Activated naive CD8-positive, alpha-beta T cell treated with anti-CD3 and anti-CD28 coated beads, Interleukin-2, amount 50 U/mL, for 16 hours (primary cell): ENCODE measurements at regions not wholly inside any gene's neighbourhood (a gene's known extent, or its start where the extent isn't known, plus 50 kb on each side); places are given as distances from the start of the nearest gene placed in this dataset.
"Not testable (repeated sequence)": the region's sequence is repeated elsewhere in the genome, so short reads cannot be mapped to it uniquely, and the experiment has no call there.

Experiments used
- DNase-seq: peaks from one replicate; pipeline ENCODE4 v3.0.0-alpha.2; 2020; ENCODE audit warnings: low read depth, low spot score

- not testable (repeated sequence) for DNase-seq
These were observed 941.9 kb upstream of the ADAMTS5 start for GRCh38 chr21:27908816-27909215.

DNA sequence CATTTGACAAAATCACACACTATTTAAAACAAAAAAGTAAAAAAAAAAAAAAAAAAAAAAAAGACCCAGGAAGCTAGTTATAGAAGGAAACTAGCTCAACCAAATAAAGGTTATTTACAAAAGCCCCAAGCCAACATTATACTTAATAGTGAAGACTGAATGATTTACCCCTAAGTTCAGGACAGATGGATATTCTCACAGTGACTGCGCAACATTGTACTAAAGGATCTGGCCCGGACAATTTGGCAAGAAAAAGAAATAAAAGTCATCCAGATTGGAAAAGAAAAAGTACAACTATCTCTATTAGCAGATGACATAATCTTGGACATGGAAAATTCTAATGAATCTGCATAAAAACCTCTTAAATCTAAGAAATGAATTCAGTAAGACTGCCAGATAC, 936.0 kb upstream of the ADAMTS5 start:
- DNase-seq: not testable (repeated sequence)

DNA sequence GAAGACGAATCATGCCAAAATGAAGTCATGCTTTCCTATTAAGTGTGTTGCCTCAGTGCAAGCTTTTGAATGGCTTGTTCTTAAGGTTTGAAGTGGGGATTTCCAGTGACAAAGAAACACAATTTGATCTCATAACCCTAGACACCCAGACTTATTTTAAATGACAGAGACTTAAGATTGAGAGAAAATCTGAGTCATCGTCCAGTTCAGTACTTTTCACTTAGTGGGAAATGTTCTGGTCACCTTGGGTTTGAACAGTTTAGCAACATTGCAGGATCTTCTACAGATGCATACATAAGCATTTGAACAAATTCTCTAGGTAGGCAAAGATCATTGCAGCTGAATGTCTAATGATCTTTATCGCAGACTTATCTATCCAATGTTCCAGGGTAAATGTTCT, 926.7 kb upstream of the ADAMTS5 start:
- DNase-seq: not testable (repeated sequence)

DNA sequence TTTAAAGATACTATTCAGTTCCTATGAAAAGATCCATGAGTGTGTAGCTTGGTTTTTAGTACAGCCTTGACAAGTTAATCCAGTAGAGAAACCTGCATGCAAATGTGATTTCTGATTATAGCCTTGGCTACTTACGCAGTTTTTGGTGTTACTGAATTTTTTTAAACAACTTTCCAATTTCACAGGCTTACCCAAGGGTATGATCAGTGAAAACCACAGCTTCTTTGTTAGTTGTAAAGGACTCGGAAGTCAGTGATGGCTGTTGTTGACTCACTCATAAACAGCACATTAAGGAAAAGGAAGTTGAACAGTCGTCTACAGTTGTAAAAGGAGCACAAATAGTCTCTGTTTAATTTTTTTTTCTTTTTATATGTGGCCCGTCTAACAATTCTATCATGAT, 924.6 kb upstream of the ADAMTS5 start:
- DNase-seq: not testable (repeated sequence)

- DNase-seq: not testable (repeated sequence)
These were observed 921.0 kb upstream of the ADAMTS5 start for GRCh38 chr21:27887808-27888455.

- no peak for DNase-seq
These were observed 918.4 kb upstream of the ADAMTS5 start for GRCh38 chr21:27885296-27885711.

DNA sequence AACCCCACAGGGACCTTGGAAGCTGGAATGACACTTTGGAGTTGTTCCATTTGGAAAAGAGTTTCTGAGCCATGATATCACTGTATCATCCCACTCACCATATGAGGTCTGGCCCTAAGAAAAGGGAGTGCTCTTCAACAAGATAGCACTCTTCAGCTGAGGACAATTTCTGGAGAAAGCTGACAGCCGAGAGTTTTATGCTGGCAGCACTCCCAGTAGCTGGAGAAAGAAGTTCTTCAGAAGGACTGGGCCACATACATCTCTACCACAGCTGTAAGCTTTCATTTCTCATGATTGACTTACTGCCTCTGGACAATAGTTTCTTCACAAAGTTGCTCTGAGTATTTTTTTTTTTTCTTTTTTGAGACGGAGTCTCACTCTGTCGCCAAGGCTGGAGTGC, 914.4 kb upstream of the ADAMTS5 start:
- DNase-seq: not testable (repeated sequence)

DNA sequence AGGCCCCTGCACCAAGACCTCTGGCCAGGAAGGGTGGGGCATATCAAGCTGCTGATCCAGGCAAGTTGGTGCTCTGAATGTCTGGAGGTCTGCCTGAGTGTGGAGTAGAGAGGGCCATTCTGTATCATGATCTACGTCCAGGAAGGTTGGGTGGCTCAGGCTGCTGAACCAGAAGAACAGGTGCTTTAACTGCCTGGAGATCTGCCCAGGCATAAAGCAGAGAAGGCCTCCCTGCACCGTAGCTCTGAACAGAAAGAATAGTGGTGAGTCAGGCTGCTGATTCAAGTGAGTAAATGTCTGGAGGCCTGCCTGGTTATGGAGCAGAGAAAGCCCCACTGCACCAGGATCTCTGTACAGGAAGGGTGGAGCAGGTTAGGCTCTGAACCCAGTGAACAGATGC, 905.5 kb upstream of the ADAMTS5 start:
- not testable (repeated sequence) for DNase-seq

DNA sequence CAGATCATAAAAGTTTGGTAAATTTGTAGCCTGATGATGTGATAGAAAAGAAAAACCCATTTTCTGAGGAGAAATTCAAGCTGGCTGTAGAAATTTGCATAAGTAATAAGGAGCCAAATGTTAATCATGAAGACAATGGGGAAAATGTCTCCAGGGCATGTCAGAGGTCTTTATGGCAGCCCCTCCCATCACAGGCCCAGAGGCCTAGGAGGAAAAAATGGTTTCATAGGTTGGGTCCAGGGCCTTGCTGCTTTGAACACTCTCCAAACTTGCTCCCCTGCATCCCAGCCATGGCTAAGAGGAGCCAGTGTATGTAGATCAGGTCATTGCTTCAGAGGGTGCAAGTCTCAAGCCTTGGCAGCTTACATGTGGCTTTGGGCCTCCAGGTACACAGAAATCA, 903.9 kb upstream of the ADAMTS5 start:
- not testable (repeated sequence) for DNase-seq

GRCh38 chr21:27860314-27860955, 893.5 kb upstream of the ADAMTS5 start:
- not testable (repeated sequence) for DNase-seq

DNA sequence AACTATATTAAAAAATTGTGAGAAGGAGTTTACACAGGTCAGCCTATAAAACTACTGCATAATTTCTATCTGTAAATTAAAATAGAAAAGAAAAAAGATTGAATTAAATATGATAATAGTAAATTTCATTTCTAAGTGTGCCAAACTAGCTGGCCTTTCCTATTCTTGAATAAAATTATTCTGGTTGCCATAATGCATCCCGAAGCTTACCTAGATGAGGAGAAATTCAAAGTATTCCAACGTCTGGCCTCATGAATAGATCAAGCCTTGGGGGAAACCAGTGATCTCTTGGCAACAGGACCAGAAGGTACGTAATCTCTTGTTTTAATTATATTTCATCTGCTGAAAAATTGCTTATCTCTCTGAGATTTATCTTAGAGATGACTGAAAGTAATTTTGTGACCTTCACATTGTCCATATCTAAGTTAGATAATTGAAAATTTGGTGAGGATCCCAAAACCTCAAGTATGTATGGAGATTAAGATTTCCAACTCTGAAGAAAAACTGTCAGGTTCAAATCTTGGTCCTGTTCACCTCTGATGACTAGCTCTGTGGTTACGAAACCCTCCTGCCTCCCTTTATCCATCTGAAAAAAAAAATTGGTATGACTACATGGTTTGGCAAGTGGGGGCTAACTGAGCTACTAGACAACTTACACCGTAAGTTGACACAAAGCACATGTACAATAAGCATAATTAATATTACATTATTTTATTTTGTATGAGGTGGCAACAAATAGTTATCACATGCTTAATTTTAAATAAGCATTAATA, 891.4 kb upstream of the ADAMTS5 start:
- not testable (repeated sequence) for DNase-seq

DNA sequence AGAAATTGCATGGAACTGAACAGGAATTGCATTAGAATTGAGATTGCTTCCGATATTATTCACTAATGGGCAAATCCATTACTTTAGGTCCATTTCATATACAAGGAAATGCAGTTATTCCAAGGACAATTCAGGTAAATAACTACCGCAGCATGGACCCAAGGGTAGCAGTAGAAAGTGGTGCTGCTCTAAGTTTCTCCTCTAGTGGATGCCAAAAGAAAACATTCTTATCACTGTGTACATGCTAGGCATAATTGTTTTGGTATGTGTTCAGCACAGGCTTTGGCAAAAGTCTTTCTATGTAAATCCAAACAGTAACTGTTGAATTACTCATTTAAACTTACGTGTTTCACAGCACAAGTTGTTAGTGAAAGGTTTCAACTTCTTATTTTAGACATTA, 890.1 kb upstream of the ADAMTS5 start:
- not testable (repeated sequence) for DNase-seq

- no peak for DNase-seq
These were observed 874.3 kb upstream of the ADAMTS5 start for GRCh38 chr21:27841084-27841672.

DNA sequence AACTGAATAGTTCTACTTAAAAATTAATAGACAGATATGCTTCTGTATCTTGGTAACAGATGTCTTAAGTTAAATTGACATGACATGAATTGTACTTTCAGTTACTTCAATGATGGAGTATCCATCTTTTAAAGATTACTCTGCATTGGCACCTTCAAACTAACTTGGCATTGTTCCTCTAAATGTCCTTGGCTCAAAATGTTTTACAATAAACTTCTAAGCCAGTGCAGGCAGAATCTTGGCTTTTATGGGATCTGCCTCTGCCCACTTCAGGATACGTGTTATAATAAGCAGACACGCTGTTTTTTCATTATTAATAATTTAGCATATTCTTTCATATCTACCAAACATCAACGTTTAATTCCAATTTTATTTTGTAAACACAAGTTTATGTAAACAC, 873.4 kb upstream of the ADAMTS5 start:
- DNase-seq: no peak

- no peak for DNase-seq
These were observed 872.7 kb upstream of the ADAMTS5 start for GRCh38 chr21:27839512-27840115.

DNA sequence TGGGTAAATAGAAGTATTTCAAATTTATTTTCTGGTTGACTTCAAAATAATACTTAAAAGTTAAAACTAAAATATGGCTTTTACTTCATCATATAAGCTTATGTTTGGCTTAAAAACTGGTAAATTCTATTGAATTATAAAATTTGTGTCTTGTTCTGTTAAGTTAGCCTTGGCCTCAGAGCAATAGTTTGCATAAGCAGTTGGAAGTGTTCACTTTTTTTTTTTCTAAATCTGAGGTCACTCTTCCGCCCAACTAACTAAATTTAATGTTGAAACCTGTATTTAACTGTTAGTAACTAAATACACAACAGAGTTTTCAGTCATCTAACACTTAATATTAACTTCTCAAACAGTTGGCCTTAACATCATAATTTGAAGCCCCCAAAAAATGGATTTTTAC, 871.7 kb upstream of the ADAMTS5 start:
- no peak for DNase-seq

DNA sequence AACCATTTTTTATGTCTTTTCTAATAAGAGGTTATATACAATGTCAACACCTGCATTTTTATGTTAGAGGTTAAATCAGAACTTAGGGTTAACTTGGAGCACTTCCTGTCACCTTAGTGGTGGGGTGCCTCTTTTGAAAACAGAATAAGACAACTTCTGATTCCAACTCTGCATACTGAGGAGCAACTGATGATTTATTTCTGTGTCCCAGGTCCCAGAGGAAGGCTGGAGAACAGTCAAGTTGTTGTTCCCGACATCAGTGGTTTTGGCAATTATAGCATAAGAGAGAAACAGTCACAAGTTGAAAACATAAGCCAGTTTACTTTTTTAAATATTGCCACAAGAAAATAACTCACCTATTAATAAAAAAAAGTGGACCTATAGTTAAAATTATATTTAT, 871.0 kb upstream of the ADAMTS5 start:
- no peak for DNase-seq

DNA sequence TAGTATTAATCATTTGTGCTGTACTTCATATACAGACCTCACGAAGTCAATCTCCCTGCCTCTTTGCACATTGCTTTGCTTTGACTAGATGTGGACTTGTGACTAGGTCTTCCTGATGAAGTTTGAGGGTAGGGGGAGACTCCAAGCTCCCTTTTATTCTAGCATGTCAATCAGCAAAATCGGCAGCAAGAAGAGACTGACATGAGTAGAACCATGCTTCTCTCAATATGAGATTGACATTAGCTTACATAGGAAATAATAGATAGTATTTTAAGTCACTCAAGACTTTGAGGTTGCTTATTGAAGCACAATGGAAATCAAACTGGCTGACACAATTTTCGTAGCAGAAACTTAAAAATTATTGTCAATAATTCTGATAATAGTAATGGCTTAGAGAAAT, 866.4 kb upstream of the ADAMTS5 start:
- DNase-seq: no peak

DNA sequence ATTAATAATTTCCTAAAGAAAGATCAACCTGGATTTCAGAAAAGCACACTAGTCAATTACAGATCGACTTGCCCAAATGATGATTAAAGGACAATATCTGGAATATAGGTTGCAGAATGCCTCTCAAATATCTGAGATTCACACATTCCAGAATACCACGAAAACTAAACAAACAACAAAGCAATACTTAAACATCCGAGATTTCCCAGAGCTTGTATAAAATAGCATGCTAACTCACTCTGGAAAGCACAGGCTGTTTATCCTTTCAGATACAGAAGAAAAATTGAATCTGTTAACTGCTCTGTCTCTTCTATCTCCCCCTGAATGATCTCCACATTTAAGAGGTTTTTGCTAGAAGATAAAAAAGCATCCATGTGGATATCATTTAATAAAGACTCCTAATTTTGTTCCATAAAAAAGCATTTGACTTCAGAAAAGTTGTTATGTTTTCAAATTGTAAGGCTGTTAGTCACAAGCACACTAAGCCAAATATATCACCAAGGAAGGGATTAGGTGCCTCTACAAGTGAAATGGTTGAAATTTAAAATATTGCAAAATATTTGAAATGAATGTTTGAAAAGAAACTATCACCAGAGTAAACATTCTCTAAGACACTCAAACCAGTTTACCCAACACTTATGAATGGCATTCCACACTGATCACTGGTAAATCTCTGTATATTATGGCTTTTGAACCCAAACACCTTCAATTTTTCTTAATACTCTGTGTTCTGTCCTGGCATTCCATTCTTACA, 865.1 kb upstream of the ADAMTS5 start:
- DNase-seq: no peak

GRCh38 chr21:27831177-27831576, 864.3 kb upstream of the ADAMTS5 start:
- DNase-seq: no peak

GRCh38 chr21:27827972-27828371, 861.1 kb upstream of the ADAMTS5 start:
- DNase-seq: no peak
